Colonic mucosa (tissue), 4 donors: ENCODE measurements at regions not wholly inside any gene's neighbourhood (a gene's known extent, or its start where the extent isn't known, plus 50 kb on each side); places are given as distances from the start of the nearest gene placed in this dataset.

ENCODE experiments used
- DNase-seq: peaks from one replicate; pipeline ENCODE4 v3.0.0-alpha.2; 2020
- H3K27ac ChIP-seq: fragments of 200-600 bp; one replicate; pipeline ENCODE4 v1.8.0; 2021
- H3K27me3 ChIP-seq: fragments of 200-600 bp; one replicate; pipeline ENCODE4 v1.8.0; 2021
- H3K36me3 ChIP-seq: fragments of 200-600 bp; one replicate; pipeline ENCODE4 v1.8.0; 2021
- H3K4me1 ChIP-seq: fragments of 200-600 bp; one replicate; pipeline ENCODE4 v1.8.0; 2021; ENCODE audit warnings: mild to moderate bottlenecking
- H3K4me3 ChIP-seq: fragments of 200-600 bp; one replicate; pipeline ENCODE4 v1.8.0; 2021
- H3K9ac ChIP-seq, 2 donors: one replicate each; pipeline ENCODE4 v1.7.0; 2013; ENCODE audit warnings: control low read depth in 2 of 2, low read depth in 2 of 2, low read length in 2 of 2
- H3K9me3 ChIP-seq: fragments of 200-600 bp; one replicate; pipeline ENCODE4 v1.8.0; 2021
- intact Hi-C: fragments of 100-400 bp; cut with DNase I; formaldehyde crosslinking; loops from one replicate; pipeline ENCODE4 v1.14.1; 2022
- TF ChIP-seq, protein P1 (sequence below): fragments of 200-600 bp; IDR thresholded peaks from one replicate; pipeline ENCODE4 v1.8.0; 2022; ENCODE audit warnings: antibody characterized with exemption, mild to moderate bottlenecking
- donor health status: healthy.
- donor health status: DM: no; HTN: no; CAD: no.
- donor health status: DM: no; HTN: no; CAD: no.

DNA sequence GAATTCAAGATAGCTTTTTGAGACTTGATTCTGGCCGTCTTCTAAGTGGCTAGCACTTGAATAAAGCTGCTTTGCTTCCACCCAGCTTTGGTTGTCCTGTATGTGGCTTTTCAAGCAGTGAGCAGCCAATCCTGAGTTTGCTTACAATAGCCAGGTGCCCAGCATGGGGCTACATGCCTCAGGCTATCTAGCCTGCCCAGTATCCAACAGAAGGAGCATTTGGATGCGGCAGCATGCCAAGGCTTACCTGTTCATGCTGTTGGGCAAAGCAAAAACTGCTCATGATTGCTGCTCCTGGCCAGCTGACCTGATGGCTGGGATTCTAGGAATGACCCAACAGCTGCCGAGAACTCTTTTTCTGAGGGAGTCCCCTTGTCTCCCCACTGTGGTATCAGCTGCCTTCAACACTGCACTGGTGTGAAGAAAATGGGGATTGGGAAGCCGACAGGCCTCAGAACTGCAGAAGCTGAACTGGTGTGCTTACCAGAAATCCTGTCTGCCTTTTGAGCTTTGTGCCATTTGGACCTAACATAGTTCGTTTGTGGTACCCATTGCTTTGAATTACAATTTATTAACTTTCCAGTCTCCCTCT lies 618.9 kb upstream of the IGFBP3 start:
- intact Hi-C loops, result no loop called here
- no peaks in the 10 kb centered on the region for H3K9me3 ChIP-seq
- no peak for DNase-seq
- TF ChIP-seq, protein P1, sequence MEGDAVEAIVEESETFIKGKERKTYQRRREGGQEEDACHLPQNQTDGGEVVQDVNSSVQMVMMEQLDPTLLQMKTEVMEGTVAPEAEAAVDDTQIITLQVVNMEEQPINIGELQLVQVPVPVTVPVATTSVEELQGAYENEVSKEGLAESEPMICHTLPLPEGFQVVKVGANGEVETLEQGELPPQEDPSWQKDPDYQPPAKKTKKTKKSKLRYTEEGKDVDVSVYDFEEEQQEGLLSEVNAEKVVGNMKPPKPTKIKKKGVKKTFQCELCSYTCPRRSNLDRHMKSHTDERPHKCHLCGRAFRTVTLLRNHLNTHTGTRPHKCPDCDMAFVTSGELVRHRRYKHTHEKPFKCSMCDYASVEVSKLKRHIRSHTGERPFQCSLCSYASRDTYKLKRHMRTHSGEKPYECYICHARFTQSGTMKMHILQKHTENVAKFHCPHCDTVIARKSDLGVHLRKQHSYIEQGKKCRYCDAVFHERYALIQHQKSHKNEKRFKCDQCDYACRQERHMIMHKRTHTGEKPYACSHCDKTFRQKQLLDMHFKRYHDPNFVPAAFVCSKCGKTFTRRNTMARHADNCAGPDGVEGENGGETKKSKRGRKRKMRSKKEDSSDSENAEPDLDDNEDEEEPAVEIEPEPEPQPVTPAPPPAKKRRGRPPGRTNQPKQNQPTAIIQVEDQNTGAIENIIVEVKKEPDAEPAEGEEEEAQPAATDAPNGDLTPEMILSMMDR, result no peak
- no peak overlapping the region for H3K9ac ChIP-seq
- H3K4me3 ChIP-seq, result no peak overlapping the region
- no peaks in the 10 kb centered on the region for H3K4me1 ChIP-seq
- H3K36me3 ChIP-seq, result no peaks in the 10 kb centered on the region
- no peak overlapping the region for H3K27ac ChIP-seq
- H3K27me3 ChIP-seq, result no peaks in the 10 kb centered on the region

DNA sequence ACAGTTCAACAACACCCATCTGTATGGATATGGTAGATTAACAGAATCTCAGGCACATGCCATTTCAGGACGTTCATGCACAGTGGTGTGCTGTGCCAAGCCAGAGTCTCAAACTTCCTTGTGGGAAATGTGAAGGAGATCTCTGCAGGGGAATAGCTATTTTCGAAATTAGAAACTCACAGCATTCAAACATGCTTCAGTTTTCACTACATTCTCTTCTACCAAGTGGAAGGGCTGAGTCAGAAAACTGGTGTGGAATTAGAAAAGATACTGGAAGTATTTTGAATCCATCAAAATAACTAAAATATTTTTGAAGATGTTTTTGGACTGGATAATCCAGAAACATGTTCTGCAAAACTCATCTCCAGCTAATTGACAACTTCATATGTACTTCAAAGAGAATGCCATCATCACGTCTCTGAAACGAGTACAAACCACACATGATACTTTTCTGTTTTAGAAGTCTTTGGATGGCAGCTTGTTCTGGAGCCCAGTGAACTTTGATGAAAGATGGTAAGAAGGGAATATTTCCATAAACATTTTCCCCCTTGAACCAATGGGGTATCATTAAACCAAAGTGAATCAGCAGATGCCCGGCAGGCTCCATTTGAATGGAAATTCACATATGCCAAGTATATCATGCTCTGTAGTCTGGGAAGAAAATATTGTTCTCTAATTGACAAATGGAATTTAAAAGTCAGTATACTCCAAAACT lies 616.3 kb upstream of the IGFBP3 start:
- Histone ChIP-seq H3K27me3 (no peaks in the 10 kb centered on the region), H3K9me3 (no peaks in the 10 kb centered on the region), H3K4me1 (no peaks in the 10 kb centered on the region), H3K36me3 (no peaks in the 10 kb centered on the region), H3K9ac (no peak overlapping the region), H3K27ac (no peak overlapping the region), H3K4me3 (no peak overlapping the region)
- intact Hi-C loops, result no loop called here
- DNase-seq, result no peak
- TF ChIP-seq, protein P1, result no peak

DNA sequence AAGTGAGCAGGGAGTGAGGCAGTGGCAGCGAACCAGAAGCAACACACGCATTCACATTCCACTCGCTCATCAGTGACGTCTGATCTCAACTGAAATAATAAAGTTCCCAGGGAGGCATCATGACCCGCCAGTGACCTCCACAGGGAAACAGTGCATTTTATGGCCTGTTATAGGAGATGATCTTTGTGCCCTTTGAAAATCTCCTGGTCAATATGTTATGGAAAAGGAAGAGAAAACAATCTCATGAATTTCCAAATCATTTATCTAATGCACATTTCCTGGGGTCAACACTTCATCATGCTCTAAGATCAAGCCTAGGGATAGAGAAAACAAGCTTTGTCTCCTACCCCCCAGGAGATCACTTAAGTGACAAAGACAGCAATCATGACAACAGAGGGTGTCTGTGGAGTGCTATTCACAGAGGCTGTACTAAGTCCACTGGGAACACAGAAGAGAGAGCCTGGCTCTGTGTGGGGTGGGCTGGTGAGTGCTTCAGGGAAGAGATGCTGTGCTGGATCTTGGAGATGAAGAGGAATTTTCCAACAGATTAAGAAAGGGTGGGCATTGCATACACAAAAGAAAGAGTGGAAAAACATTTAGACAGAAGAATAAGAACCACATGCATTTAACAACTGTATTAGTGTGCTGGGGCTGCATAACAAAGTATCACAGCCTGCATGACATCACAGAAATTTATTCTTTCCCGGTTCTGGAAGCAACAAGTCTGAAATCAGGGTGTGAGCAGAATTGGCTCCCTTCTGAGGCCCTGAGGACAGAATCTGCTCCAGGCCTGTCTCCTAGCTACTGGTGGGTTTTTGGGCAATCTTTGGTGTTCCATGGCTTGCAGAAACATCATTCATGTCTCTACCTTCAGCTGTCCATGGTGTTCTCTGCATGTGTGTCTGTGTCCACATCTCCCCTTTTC lies 613.9 kb upstream of the IGFBP3 start:
- Histone ChIP-seq H3K27me3 (no peaks in the 10 kb centered on the region), H3K27ac (no peak overlapping the region), H3K9me3 (no peaks in the 10 kb centered on the region), H3K4me1 (no peaks in the 10 kb centered on the region), H3K9ac (no peak overlapping the region), H3K4me3 (no peak overlapping the region), H3K36me3 (no peaks in the 10 kb centered on the region)
- intact Hi-C loops, result no loop called here
- TF ChIP-seq, protein P1, result no peak
- DNase-seq, result peak; percentile 36

DNA sequence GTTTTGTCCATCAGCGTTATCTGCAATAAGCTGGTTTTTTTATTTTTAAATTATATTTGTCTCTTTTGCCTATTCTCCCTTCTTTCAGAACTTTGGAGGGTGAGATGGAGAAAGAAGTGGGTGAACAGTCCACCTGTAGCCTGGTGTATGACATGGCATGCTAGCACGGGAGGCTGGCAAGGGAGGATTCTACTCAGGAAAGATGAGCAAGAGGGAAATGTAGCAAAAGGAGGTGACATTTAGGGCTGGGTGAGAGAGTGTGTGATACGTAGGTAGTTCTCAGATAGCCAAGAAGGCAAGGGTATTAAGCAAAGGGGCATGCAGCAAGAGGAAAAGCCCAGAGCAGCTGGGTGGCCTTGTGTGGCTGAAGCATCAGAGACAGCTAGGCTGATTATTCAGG lies 612.9 kb upstream of the IGFBP3 start:
- Histone ChIP-seq H3K27me3 (no peaks in the 10 kb centered on the region), H3K9me3 (no peaks in the 10 kb centered on the region), H3K36me3 (no peaks in the 10 kb centered on the region), H3K27ac (no peak overlapping the region), H3K4me1 (no peaks in the 10 kb centered on the region), H3K9ac (no peak overlapping the region), H3K4me3 (no peak overlapping the region)
- TF ChIP-seq, protein P1, result no peak
- intact Hi-C loops, result no loop called here
- DNase-seq, result no peak

DNA sequence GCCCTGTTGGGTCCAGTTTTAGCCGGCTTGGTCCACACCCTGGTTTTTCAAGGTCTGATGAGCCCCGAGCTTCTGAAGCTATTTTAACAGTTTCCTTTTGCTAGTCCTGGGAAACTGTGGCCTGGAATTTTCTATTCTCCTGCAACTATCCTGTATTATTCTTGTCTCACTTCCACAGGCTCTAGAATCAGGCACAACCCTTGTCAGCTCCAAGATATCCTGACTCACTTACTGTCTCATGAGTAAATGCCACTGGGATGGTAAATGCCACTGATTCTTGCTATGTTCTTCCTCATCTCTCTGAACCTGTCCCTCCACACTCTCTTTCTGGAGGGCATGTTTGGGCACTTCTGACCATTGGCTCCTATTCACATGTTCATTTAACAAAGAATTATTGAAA lies 611.5 kb upstream of the IGFBP3 start:
- intact Hi-C loops, result no loop called here
- no peaks in the 10 kb centered on the region for H3K27me3 ChIP-seq
- H3K9me3 ChIP-seq, result no peaks in the 10 kb centered on the region
- no peak overlapping the region for H3K4me3 ChIP-seq
- TF ChIP-seq, protein P1, result no peak
- H3K9ac ChIP-seq, result no peak overlapping the region
- no peak overlapping the region for H3K27ac ChIP-seq
- DNase-seq, result no peak
- H3K4me1 ChIP-seq, result no peaks in the 10 kb centered on the region
- no peaks in the 10 kb centered on the region for H3K36me3 ChIP-seq
